Right atrium auricular region (tissue), 2 donors: ENCODE measurements at regions not wholly inside any gene's neighbourhood (a gene's known extent, or its start where the extent isn't known, plus 50 kb on each side); places are given as distances from the start of the nearest gene placed in this dataset.

ENCODE experiments used
- DNase-seq: peaks from one replicate; pipeline ENCODE4 v3.0.0-alpha.2; 2019; ENCODE audit warnings: low spot score
- H3K27ac ChIP-seq, 2 donors: fragments of 200-600 bp; sonication (generic); 1 replicate in 1 of 2; 2 replicates in 1 of 2; pipeline ENCODE4 v1.5.1; 2016 to 2019
- H3K27me3 ChIP-seq, 2 donors: fragments of 200-600 bp; sonication (generic); one replicate each; pipeline versions ENCODE4 v1.5.1 to v1.6.0; 2017 to 2019
- H3K36me3 ChIP-seq: fragments of 200-600 bp; sonication (generic); one replicate; pipeline ENCODE4 v1.5.1; 2016
- H3K4me1 ChIP-seq, 2 donors: fragments of 200-600 bp; sonication (generic); one replicate each; pipeline versions ENCODE4 v1.5.1 to v1.6.0; 2017 to 2019
- H3K4me3 ChIP-seq, 2 donors: fragments of 200-600 bp; sonication (generic); 1 replicate in 1 of 2; 2 replicates in 1 of 2; pipeline ENCODE4 v1.5.1; 2017 to 2019; ENCODE audit warnings: mild to moderate bottlenecking in 1 of 2, moderate library complexity in 1 of 2
- H3K9me3 ChIP-seq, 2 donors: fragments of 200-600 bp; sonication (generic); one replicate each; pipeline ENCODE4 v1.5.1; 2019
- TF ChIP-seq, protein P1 (sequence below), 2 donors: fragments of 200-600 bp; sonication (generic); IDR thresholded peaks; one replicate each; pipeline ENCODE4 v1.5.1; 2019; ENCODE audit warnings: antibody characterized with exemption in 2 of 2

DNA sequence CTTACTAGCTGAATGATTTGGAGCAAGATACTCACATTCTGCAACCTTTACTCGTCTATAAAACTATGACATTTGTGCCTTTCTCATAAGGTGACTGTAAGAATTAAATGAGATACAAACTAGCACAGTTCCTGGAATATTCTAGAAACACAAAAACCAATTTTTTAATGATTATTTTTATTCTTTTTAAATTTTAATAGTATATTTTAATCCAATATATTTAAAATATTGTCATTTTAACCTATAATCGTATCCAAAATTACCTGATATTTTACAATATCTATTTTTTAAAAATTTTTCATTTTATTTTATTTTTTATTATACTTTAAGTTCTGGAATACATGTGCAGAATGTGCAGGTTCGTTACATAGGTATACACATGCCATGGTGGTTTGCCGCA is 238.1 kb downstream of the OLFM4 start:
- H3K9me3 ChIP-seq = no peaks in the 10 kb centered on the region
- no peak for DNase-seq
- H3K36me3 ChIP-seq = no peaks in the 10 kb centered on the region
- no peak overlapping the region for H3K27ac ChIP-seq
- no peak overlapping the region for H3K4me3 ChIP-seq
- H3K4me1 ChIP-seq = no peaks in the 10 kb centered on the region
- TF ChIP-seq, protein P1, sequence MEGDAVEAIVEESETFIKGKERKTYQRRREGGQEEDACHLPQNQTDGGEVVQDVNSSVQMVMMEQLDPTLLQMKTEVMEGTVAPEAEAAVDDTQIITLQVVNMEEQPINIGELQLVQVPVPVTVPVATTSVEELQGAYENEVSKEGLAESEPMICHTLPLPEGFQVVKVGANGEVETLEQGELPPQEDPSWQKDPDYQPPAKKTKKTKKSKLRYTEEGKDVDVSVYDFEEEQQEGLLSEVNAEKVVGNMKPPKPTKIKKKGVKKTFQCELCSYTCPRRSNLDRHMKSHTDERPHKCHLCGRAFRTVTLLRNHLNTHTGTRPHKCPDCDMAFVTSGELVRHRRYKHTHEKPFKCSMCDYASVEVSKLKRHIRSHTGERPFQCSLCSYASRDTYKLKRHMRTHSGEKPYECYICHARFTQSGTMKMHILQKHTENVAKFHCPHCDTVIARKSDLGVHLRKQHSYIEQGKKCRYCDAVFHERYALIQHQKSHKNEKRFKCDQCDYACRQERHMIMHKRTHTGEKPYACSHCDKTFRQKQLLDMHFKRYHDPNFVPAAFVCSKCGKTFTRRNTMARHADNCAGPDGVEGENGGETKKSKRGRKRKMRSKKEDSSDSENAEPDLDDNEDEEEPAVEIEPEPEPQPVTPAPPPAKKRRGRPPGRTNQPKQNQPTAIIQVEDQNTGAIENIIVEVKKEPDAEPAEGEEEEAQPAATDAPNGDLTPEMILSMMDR (IDR thresholded peaks at IDR 0.05) = no peak
- H3K27me3 ChIP-seq = no peaks in the 10 kb centered on the region

GRCh38 chr13:53269634-53270033 is 241.0 kb downstream of the OLFM4 start:
- no peaks in the 10 kb centered on the region for H3K9me3 ChIP-seq
- no peak overlapping the region for H3K4me3 ChIP-seq
- TF ChIP-seq, protein P1 (IDR thresholded peaks at IDR 0.05) = no peak
- no peak for DNase-seq
- H3K27ac ChIP-seq = no peak overlapping the region
- no peaks in the 10 kb centered on the region for H3K27me3 ChIP-seq
- no peaks in the 10 kb centered on the region for H3K36me3 ChIP-seq
- no peaks in the 10 kb centered on the region for H3K4me1 ChIP-seq

DNA sequence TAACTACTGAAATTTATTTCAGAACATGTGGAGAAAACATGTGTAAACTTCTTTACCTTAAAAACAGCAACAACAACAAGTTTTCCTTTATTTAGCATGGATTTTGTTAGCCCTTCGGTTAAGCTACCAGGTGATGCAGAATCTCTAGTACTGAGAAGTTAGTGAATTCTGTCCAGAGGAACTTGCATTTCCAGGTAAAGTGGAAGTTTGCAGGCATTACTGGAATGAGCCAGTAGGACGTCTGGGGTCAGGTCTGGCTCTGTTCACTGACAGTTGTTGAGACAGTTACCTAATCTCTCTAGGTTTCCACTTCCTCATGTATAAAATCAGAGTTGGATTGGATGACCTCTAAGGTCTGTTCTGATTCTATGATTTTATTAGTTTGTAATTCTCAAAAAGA is 244.3 kb downstream of the OLFM4 start:
- DNase-seq = no peak
- H3K9me3 ChIP-seq = no peaks in the 10 kb centered on the region
- TF ChIP-seq, protein P1 (IDR thresholded peaks at IDR 0.05) = no peak
- H3K36me3 ChIP-seq = no peaks in the 10 kb centered on the region
- no peak overlapping the region for H3K27ac ChIP-seq
- no peaks in the 10 kb centered on the region for H3K27me3 ChIP-seq
- H3K4me1 ChIP-seq = no peaks in the 10 kb centered on the region
- no peak overlapping the region for H3K4me3 ChIP-seq

DNA sequence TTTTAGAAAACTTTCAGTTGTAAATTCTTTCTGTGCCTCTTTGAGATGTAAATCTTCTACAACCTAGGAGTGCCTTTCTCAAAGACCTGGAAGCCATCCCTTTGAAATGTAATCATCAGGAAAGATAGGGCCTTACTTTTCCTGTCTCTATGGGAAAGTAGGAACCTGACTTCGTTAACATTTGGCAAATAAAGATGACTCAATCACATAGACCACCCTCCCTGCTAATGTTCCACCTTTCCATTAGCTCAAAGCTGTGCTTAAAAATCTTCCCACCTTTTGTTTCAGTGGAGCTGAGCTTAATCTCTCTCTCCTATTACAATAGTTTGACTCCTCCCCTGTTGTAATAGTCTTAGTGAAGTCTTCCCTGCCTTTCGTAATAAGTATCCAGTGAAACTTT is 247.7 kb downstream of the OLFM4 start:
- Histone ChIP-seq H3K27ac (no peak overlapping the region), H3K4me3 (no peak overlapping the region), H3K27me3 (no peaks in the 10 kb centered on the region), H3K9me3 (no peaks in the 10 kb centered on the region), H3K36me3 (no peaks in the 10 kb centered on the region), H3K4me1 (no peaks in the 10 kb centered on the region)
- TF ChIP-seq, protein P1 (IDR thresholded peaks at IDR 0.05) = no peak
- DNase-seq = no peak

DNA sequence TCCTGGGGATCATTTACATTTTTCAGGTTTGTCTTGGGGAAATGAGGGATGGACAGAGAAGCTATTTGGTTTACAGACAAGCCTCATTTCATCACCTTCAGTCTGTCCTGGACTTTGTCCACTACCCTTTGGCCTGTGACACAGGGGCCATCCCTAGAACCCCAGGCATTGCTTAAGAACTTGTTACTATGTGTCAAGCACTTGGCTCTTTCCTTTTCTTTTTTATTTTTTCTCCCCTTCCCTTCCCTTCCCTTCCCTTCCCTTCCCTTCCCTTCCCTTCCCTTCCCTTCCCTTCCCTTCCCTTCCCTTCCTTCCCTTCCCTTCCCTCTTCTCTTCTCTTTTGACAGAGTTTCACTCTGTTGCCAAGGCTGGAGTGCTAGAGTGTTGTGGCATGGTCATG is 253.1 kb downstream of the OLFM4 start:
- Histone ChIP-seq H3K27ac (no peak overlapping the region), H3K4me3 (no peak overlapping the region), H3K9me3 (no peaks in the 10 kb centered on the region), H3K36me3 (no peaks in the 10 kb centered on the region), H3K27me3 (no peaks in the 10 kb centered on the region), H3K4me1 (no peaks in the 10 kb centered on the region)
- no peak for DNase-seq
- TF ChIP-seq, protein P1 (IDR thresholded peaks at IDR 0.05) = no peak

DNA sequence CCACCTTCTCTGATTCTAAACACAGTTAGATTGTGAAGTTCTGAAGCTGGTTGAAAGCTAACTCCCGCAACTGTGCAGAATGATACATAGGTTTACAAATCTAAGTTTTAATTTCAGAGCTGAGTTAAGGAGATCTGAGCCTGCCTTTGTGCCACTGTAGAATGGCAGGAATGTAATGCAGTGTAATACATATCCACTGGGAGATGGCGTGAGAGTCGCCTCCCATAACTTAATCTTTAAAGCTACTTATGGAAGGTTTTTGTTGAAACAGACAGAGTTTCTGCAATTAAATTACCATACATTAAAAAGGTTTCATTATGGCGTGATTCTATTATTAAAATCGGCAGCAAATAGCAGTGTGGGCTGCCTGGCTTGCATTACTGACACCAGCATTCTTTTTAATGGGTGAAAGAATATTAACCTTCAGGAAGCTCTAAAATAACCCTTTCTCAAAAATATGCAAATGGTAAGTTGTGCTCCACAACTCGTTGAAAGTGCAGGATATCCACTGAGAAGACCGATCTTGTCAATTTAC is 257.4 kb downstream of the OLFM4 start:
- TF ChIP-seq, protein P1 (IDR thresholded peaks at IDR 0.05) = no peak
- Histone ChIP-seq H3K9me3 (no peaks in the 10 kb centered on the region), H3K27me3 (no peaks in the 10 kb centered on the region), H3K4me1 (no peaks in the 10 kb centered on the region), H3K27ac (no peak overlapping the region), H3K4me3 (no peak overlapping the region), H3K36me3 (no peaks in the 10 kb centered on the region)
- DNase-seq = no peak
